IMR-90 (cell line): ENCODE measurements at regions not wholly inside any gene's neighbourhood (a gene's known extent, or its start where the extent isn't known, plus 50 kb on each side); places are given as distances from the start of the nearest gene placed in this dataset.

Source experiments
- ATAC-seq: fragments of 200-7000 bp; cut with Tn5 transposase; 2 replicates; pipeline ENCODE4 v1.9.1; 2020; ENCODE audit warnings: low read depth, mild to moderate bottlenecking, moderate library complexity
- BruUV-seq: library from RNA; stranded (reverse); fragments of 400-500 nt; replicated peaks from 2 replicates; lab custom pipeline; 2021; lab: Mats Ljungman, UMichigan
- CTCF ChIA-PET: fragments of 300-600 bp; formaldehyde crosslinking; extraction: SDS; loops from one replicate; lab custom pipeline; 2021; ENCODE audit warnings: antibody characterized with exemption; lab: Yijun Ruan, JAX
- POLR2A ChIA-PET: fragments of 300-600 bp; sonication (Branson Sonifier 250); formaldehyde crosslinking; loops from one replicate; lab custom pipeline; 2022; ENCODE audit warnings: antibody characterized with exemption; ENCODE audit not compliant: unreplicated experiment; lab: Charles Lee
- DNase-seq: peaks from one replicate; pipeline ENCODE4 v3.0.0; 2013
- H2AFZ ChIP-seq: replicated peaks from 2 replicates; pipeline ENCODE3; 2013; ENCODE audit warnings: low read length, mild to moderate bottlenecking; ENCODE audit not compliant: poor library complexity
- H2AK5ac ChIP-seq: 2 replicates; pipeline ENCODE4 v1.6.1; 2013; ENCODE audit warnings: low read depth, low read length, inconsistent platforms
- H2AK9ac ChIP-seq: replicated peaks from 2 replicates; pipeline ENCODE3; 2013; ENCODE audit warnings: mild to moderate bottlenecking, low read depth, low read length, moderate library complexity; ENCODE audit not compliant: poor library complexity
- H2BK120ac ChIP-seq: 2 replicates; pipeline ENCODE4 v1.6.1; 2013; ENCODE audit warnings: low read depth, low read length, inconsistent platforms
- H2BK15ac ChIP-seq: 3 replicates; pipeline ENCODE4 v1.6.1; 2013; ENCODE audit warnings: low read depth, low read length, inconsistent platforms
- H2BK20ac ChIP-seq: 2 replicates; pipeline ENCODE4 v1.6.1; 2013; ENCODE audit warnings: low read depth, mild to moderate bottlenecking, inconsistent platforms, low read length, moderate library complexity
- H2BK5ac ChIP-seq: 2 replicates; pipeline ENCODE4 v1.6.1; 2013; ENCODE audit warnings: mild to moderate bottlenecking, low read depth, low read length, inconsistent platforms; ENCODE audit not compliant: poor library complexity, severe bottlenecking
- H3K14ac ChIP-seq: replicated peaks from 2 replicates; pipeline ENCODE4 v1.6.1; 2013; ENCODE audit warnings: low read depth, low read length, inconsistent platforms
- H3K18ac ChIP-seq: 2 replicates; pipeline ENCODE4 v1.6.1; 2013; ENCODE audit warnings: low read depth, low read length, control low read depth
- H3K23ac ChIP-seq: 2 replicates; pipeline ENCODE4 v1.6.1; 2013; ENCODE audit warnings: low read depth, low read length, inconsistent platforms
- H3K27ac ChIP-seq: 2 replicates; pipeline ENCODE4 v1.5.1; 2013; ENCODE audit warnings: mild to moderate bottlenecking, control low read depth, low read length; ENCODE audit not compliant: insufficient read depth
- H3K27me3 ChIP-seq: 2 replicates; pipeline ENCODE4 v1.6.1; 2013; ENCODE audit warnings: low read length; ENCODE audit not compliant: control insufficient read depth, insufficient read depth
- H3K36me3 ChIP-seq: 2 replicates; pipeline ENCODE4 v1.6.1; 2013; ENCODE audit warnings: low read length, mixed read lengths; ENCODE audit not compliant: control insufficient read depth, insufficient read depth
- H3K4ac ChIP-seq: 2 replicates; pipeline ENCODE4 v1.6.1; 2013; ENCODE audit warnings: low read depth, low read length, inconsistent platforms
- H3K4me1 ChIP-seq: 2 replicates; pipeline ENCODE4 v1.6.1; 2013; ENCODE audit warnings: low read length, mixed read lengths; ENCODE audit not compliant: control insufficient read depth, insufficient read depth
- H3K4me2 ChIP-seq: 2 replicates; pipeline ENCODE4 v1.6.1; 2013; ENCODE audit warnings: low read depth, mild to moderate bottlenecking, control low read depth, low read length, moderate library complexity
- H3K4me3 ChIP-seq: 2 replicates; pipeline ENCODE4 v1.5.1; 2013; ENCODE audit warnings: low read depth, mild to moderate bottlenecking, control low read depth, low read length, moderate library complexity; ENCODE audit not compliant: insufficient read depth
- H3K56ac ChIP-seq: 2 replicates; pipeline ENCODE4 v1.6.1; 2013; ENCODE audit warnings: low read length, inconsistent platforms; ENCODE audit not compliant: insufficient read depth; ENCODE audit errors: extremely low read depth
- H3K79me1 ChIP-seq, 2 experiments: 2 replicates each; pipeline ENCODE4 v1.6.1; 2013; ENCODE audit warnings: low read length in 2 of 2, inconsistent platforms in 1 of 2, low read depth in 1 of 2
- H3K9ac ChIP-seq: 2 replicates; pipeline ENCODE4 v1.6.1; 2013; ENCODE audit warnings: low read depth, low read length, control low read depth
- H3K9me1 ChIP-seq: 2 replicates; pipeline ENCODE4 v1.6.1; 2013; ENCODE audit warnings: low read length, inconsistent platforms; ENCODE audit not compliant: insufficient read depth
- H3K9me3 ChIP-seq: 2 replicates; pipeline ENCODE4 v1.6.1; 2013; ENCODE audit warnings: low read length; ENCODE audit not compliant: control insufficient read depth, insufficient read depth
- H4K20me1 ChIP-seq: 2 replicates; pipeline ENCODE4 v1.6.1; 2013; ENCODE audit warnings: low read length, inconsistent platforms; ENCODE audit not compliant: insufficient read depth
- H4K5ac ChIP-seq: 2 replicates; pipeline ENCODE4 v1.6.1; 2013; ENCODE audit warnings: mild to moderate bottlenecking, low read depth, low read length, control low read depth
- H4K8ac ChIP-seq, 2 experiments: 2 replicates each; pipeline ENCODE4 v1.6.1; 2013; ENCODE audit warnings: low read depth in 2 of 2, low read length in 2 of 2, control low read depth in 1 of 2, inconsistent platforms in 1 of 2
- H4K91ac ChIP-seq: 2 replicates; pipeline ENCODE4 v1.6.1; 2013; ENCODE audit warnings: low read depth, low read length, inconsistent platforms; ENCODE audit not compliant: insufficient read depth
- BHLHE40 ChIP-seq: fragments of 150-350 bp; IDR thresholded peaks from 2 replicates; pipeline ENCODE4 v1.6.1; 2016; ENCODE audit warnings: mild to moderate bottlenecking, low read depth, low read length
- CEBPB ChIP-seq: IDR thresholded peaks from 2 replicates; pipeline ENCODE4 v1.6.1; 2012; ENCODE audit warnings: low read depth, low read length, improper control_type of control experiment
- CHD1 ChIP-seq: IDR thresholded peaks from 2 replicates; pipeline ENCODE4 v1.6.1; 2012; ENCODE audit warnings: low read depth, low read length, improper control_type of control experiment
- CTCF ChIP-seq: conservative IDR thresholded peaks from 2 replicates; pipeline ENCODE4 v1.5.1; 2012; ENCODE audit warnings: mild to moderate bottlenecking, low read depth, low read length, improper control_type of control experiment
- ELK1 ChIP-seq: fragments of 150-350 bp; IDR thresholded peaks from 2 replicates; pipeline ENCODE4 v1.6.1; 2016; ENCODE audit warnings: low read depth, mild to moderate bottlenecking, low read length, moderate library complexity, borderline replicate concordance
- FOS ChIP-seq: fragments of 150-350 bp; IDR thresholded peaks from 2 replicates; pipeline ENCODE4 v1.6.1; 2016; ENCODE audit warnings: low read depth, low read length
- MAFK ChIP-seq: IDR thresholded peaks from 2 replicates; pipeline ENCODE4 v1.6.1; 2012; ENCODE audit warnings: low read depth, low read length, improper control_type of control experiment
- MAZ ChIP-seq: IDR thresholded peaks from 2 replicates; pipeline ENCODE4 v1.6.1; 2012; ENCODE audit warnings: low read depth, mild to moderate bottlenecking, low read length, improper control_type of control experiment, moderate library complexity, borderline replicate concordance
- MXI1 ChIP-seq: IDR thresholded peaks from 2 replicates; pipeline ENCODE4 v1.6.1; 2012; ENCODE audit warnings: low read depth, mild to moderate bottlenecking, low read length, moderate library complexity, borderline replicate concordance
- NFE2L2 ChIP-seq: fragments of 150-350 bp; IDR thresholded peaks from 2 replicates; pipeline ENCODE4 v1.6.1; 2016; ENCODE audit warnings: low read depth, mild to moderate bottlenecking, low read length
- POLR2A ChIP-seq: IDR thresholded peaks from 2 replicates; pipeline ENCODE4 v1.6.1; 2012; ENCODE audit warnings: mild to moderate bottlenecking, low read depth, low read length
- RAD21 ChIP-seq: IDR thresholded peaks from 2 replicates; pipeline ENCODE4 v1.6.1; 2012; ENCODE audit warnings: low read length, improper control_type of control experiment
- RCOR1 ChIP-seq: IDR thresholded peaks from 2 replicates; pipeline ENCODE4 v1.6.1; 2012; ENCODE audit warnings: mild to moderate bottlenecking, low read length, improper control_type of control experiment; ENCODE audit not compliant: insufficient replicate concordance
- RFX5 ChIP-seq: IDR thresholded peaks from 2 replicates; pipeline ENCODE4 v1.8.0; 2012; ENCODE audit warnings: low read depth, mild to moderate bottlenecking, low read length, moderate library complexity
- SMC3 ChIP-seq: fragments of 150-350 bp; IDR thresholded peaks from 2 replicates; pipeline ENCODE4 v1.6.1; 2016; ENCODE audit warnings: low read depth, mild to moderate bottlenecking, antibody characterized with exemption, low read length, moderate library complexity
- USF2 ChIP-seq: fragments of 150-350 bp; IDR thresholded peaks from 2 replicates; pipeline ENCODE4 v1.6.1; 2017; ENCODE audit warnings: mild to moderate bottlenecking, antibody characterized with exemption, low read length, low read depth
- WGBS, 2 experiments: methylation state at CpG; one replicate each; pipeline versions ENCODE4 v1.1.5 to v1.1.7; 2013; ENCODE audit warnings: missing lambda C conversion rate in 2 of 2; ENCODE audit not compliant: insufficient read length in 1 of 2; ENCODE audit errors: extremely low coverage in 2 of 2; 5-methylcytosine and 5-hydroxymethylcytosine counted together
- dilution Hi-C: fragments of 300-500 bp; cut with HindIII; formaldehyde crosslinking; loops from one replicate; pipeline ENCODE4 v1.14.3; 2018; ENCODE audit warnings: low sequenced_read_pairs; ENCODE audit not compliant: unreplicated experiment
- in situ Hi-C: fragments of 300-500 bp; cut with MboI; formaldehyde crosslinking; loops from 3 replicates; pipeline ENCODE4 v1.14.3; 2019; ENCODE audit warnings: low sequenced_read_pairs, inconsistent platforms, mixed read lengths
- intact Hi-C: fragments of 100-400 bp; cut with micrococcal nuclease; formaldehyde crosslinking; loops from 2 replicates; pipeline ENCODE4 v1.10.0; 2022

- dilution Hi-C loops (no loop called here), intact Hi-C loops (no loop called here)
These were observed 79.3 kb upstream of the NRXN3 start for GRCh38 chr14:78090864-78091263.

More at GRCh38 chr14:78090864-78091263, 79.3 kb upstream of the NRXN3 start:
- Histone ChIP-seq H2AK5ac (no peak overlapping the region), H3K4ac (no peak overlapping the region), H2BK15ac (no peak overlapping the region), H4K8ac (no peak overlapping the region), H3K23ac (no peak overlapping the region), H2BK20ac (no peak overlapping the region), H3K36me3 (no peaks in the 10 kb centered on the region), H3K56ac (no peak overlapping the region), H3K4me2 (no peak overlapping the region), H2AK9ac (no peak overlapping the region), H3K14ac (no peak overlapping the region), H3K4me1 (no peaks in the 10 kb centered on the region), H3K4me3 (no peak overlapping the region), H2BK5ac (no peak overlapping the region), H4K20me1 (no peaks in the 10 kb centered on the region), H4K5ac (no peak overlapping the region), H3K27ac (no peak overlapping the region), H3K79me1 (no peaks in the 10 kb centered on the region), H3K27me3 (no peaks in the 10 kb centered on the region), H2BK120ac (no peak overlapping the region), H3K9me3 (peaks cover 25% of the 10 kb centered on the region), H3K9ac (no peak overlapping the region), H2AFZ (no peak overlapping the region), H3K18ac (no peak overlapping the region), H4K91ac (no peak overlapping the region), H3K9me1 (no peaks in the 10 kb centered on the region)
- POLR2A ChIA-PET: no interaction called here
- DNase-seq (no peak), ATAC-seq (no peak)
- in situ Hi-C loops: no loop called here
- 59% methylated on average over 5 of the region's 8 CpGs; no CpG with 5 or more reads in 1 of the 2 experiments for whole genome bisulfite sequencing, 2 experiments
- TF ChIP-seq POLR2A: no peak
- no peak for TF ChIP-seq CTCF
- TF ChIP-seq MAZ: no peak
- no peak for TF ChIP-seq SMC3
- no peak for TF ChIP-seq MAFK
- TF ChIP-seq NFE2L2: no peak
- TF ChIP-seq CEBPB: no peak
- TF ChIP-seq USF2: no peak
- no peak for TF ChIP-seq BHLHE40
- TF ChIP-seq FOS: no peak
- no peak for TF ChIP-seq CHD1
- no peak for TF ChIP-seq ELK1
- no peak for TF ChIP-seq MXI1
- TF ChIP-seq RCOR1: no peak
- no peak for TF ChIP-seq RFX5
- no peak for TF ChIP-seq RAD21
- CTCF ChIA-PET: interaction anchor here (0.6 kb wide), 1 partner anchor 102 kb away, joined by 5 read pairs; no protein-coding TSS in a partner anchor
- BruUV-seq: no TSS peak
